ENCODE measurements at regions not wholly inside any gene's neighbourhood (a gene's known extent, or its start where the extent isn't known, plus 50 kb on each side); places are given as distances from the start of the nearest gene placed in this dataset.

DNA sequence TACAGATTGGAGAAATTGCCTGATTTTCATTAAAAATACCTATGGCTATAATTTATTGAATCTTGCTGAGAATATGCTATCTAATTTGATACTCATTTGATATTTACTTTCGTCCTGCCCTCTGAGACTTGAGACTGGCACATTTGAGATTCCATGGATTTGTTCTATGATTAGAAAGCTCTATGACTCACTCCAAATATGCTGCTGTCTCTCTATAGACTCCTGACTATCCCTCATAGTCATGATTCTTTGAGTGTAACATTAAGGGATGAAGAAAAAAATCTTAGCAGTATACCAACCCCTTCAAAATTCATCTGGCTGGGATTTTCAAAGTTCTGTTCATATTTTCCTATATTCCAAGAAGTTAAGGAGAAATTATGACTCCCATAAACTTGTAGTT is 191.9 kb downstream of the LRIG3 start:
- no peak overlapping the region for H3K9ac ChIP-seq
- no peak overlapping the region for H3K4me3 ChIP-seq (ENCODE audit: low read depth in 2 of 2, low read length in 1 of 2)
- WGBS (ENCODE audit: low lambda C conversion rate), result 0% methylated on average over 1 of the region's 1 CpG
- no peaks in the 10 kb centered on the region for H3K9me3 ChIP-seq
- no peaks in the 10 kb centered on the region for H3K27me3 ChIP-seq (ENCODE audit: insufficient read depth)
- H3F3A ChIP-seq (replicated peaks; ENCODE audit: insufficient read depth), result no peaks in the 10 kb centered on the region
- TF ChIP-seq TEAD4 (IDR thresholded peaks at IDR 0.05; ENCODE audit: borderline replicate concordance, insufficient read depth), result no peak
- TF ChIP-seq, protein P1, sequence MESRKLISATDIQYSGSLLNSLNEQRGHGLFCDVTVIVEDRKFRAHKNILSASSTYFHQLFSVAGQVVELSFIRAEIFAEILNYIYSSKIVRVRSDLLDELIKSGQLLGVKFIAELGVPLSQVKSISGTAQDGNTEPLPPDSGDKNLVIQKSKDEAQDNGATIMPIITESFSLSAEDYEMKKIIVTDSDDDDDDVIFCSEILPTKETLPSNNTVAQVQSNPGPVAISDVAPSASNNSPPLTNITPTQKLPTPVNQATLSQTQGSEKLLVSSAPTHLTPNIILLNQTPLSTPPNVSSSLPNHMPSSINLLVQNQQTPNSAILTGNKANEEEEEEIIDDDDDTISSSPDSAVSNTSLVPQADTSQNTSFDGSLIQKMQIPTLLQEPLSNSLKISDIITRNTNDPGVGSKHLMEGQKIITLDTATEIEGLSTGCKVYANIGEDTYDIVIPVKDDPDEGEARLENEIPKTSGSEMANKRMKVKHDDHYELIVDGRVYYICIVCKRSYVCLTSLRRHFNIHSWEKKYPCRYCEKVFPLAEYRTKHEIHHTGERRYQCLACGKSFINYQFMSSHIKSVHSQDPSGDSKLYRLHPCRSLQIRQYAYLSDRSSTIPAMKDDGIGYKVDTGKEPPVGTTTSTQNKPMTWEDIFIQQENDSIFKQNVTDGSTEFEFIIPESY (IDR thresholded peaks at IDR 0.05; ENCODE audit: borderline replicate concordance, low read depth), result no peak
- no peak for TF ChIP-seq SIN3A (IDR thresholded peaks at IDR 0.05; ENCODE audit: borderline replicate concordance, low read depth, low read length)
- TF ChIP-seq RAD21 (IDR thresholded peaks at IDR 0.05; ENCODE audit: low read length), result no peak
- TF ChIP-seq RFX5 (IDR thresholded peaks at IDR 0.05; ENCODE audit: low read length), result no peak
- TF ChIP-seq CHD2 (IDR thresholded peaks at IDR 0.05; ENCODE audit: low read length, partially characterized antibody), result no peak
- TF ChIP-seq EZH2phosphoT487 (IDR thresholded peaks at IDR 0.05; ENCODE audit: borderline replicate concordance, low read depth), result no peak
- no peak for TF ChIP-seq NFIC (IDR thresholded peaks at IDR 0.05; ENCODE audit: borderline replicate concordance)
- TF ChIP-seq, protein P2, sequence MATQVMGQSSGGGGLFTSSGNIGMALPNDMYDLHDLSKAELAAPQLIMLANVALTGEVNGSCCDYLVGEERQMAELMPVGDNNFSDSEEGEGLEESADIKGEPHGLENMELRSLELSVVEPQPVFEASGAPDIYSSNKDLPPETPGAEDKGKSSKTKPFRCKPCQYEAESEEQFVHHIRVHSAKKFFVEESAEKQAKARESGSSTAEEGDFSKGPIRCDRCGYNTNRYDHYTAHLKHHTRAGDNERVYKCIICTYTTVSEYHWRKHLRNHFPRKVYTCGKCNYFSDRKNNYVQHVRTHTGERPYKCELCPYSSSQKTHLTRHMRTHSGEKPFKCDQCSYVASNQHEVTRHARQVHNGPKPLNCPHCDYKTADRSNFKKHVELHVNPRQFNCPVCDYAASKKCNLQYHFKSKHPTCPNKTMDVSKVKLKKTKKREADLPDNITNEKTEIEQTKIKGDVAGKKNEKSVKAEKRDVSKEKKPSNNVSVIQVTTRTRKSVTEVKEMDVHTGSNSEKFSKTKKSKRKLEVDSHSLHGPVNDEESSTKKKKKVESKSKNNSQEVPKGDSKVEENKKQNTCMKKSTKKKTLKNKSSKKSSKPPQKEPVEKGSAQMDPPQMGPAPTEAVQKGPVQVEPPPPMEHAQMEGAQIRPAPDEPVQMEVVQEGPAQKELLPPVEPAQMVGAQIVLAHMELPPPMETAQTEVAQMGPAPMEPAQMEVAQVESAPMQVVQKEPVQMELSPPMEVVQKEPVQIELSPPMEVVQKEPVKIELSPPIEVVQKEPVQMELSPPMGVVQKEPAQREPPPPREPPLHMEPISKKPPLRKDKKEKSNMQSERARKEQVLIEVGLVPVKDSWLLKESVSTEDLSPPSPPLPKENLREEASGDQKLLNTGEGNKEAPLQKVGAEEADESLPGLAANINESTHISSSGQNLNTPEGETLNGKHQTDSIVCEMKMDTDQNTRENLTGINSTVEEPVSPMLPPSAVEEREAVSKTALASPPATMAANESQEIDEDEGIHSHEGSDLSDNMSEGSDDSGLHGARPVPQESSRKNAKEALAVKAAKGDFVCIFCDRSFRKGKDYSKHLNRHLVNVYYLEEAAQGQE (IDR thresholded peaks at IDR 0.05; ENCODE audit: low read depth, low read length), result no peak
- TF ChIP-seq IRF3 (IDR thresholded peaks at IDR 0.05; ENCODE audit: low read depth, low read length), result no peak
- H3K36me3 ChIP-seq (replicated peaks in 1 of 2; ENCODE audit: control insufficient read depth in 1 of 2, insufficient read depth in 2 of 2, low read length in 1 of 2), result no peaks in the 10 kb centered on the region
- H3K79me2 ChIP-seq (ENCODE audit: insufficient read depth), result no peaks in the 10 kb centered on the region
- H2AFZ ChIP-seq (ENCODE audit: low read depth), result no peak overlapping the region
- POLR2A ChIA-PET, result no interaction called here
- H4K20me1 ChIP-seq (ENCODE audit: insufficient read depth), result no peaks in the 10 kb centered on the region
- no peak for DNase-seq
- H3K4me1 ChIP-seq (ENCODE audit: control insufficient read depth in 1 of 2, insufficient read depth in 2 of 2, low read depth in 1 of 2, low read length in 1 of 2), result no peaks in the 10 kb centered on the region
- no peak overlapping the region for H3K27ac ChIP-seq (ENCODE audit: low read depth in 2 of 2, low read length in 1 of 2)
- H3K9me2 ChIP-seq, result no peaks in the 10 kb centered on the region
- CTCF ChIA-PET, result no interaction called here
- H3K4me2 ChIP-seq, result no peak overlapping the region

DNA sequence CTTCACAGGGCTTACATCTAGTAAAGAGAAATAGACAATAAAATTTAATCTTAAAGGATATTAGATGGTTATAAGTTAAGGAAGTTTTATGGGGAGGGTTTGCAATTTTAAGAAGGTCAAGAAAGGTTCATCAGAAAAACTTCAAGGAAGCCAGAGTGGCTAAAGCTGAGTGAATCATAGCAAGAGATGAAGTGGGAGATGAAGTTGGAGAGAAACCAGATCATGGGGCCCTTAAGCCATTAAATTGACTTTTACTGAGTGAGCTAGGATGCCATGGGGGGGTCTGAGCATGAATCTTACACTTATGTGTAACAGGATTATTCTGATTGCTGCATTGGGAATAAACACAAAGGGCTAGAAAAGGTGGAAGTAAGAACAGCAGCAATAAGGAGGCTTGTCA is 189.2 kb downstream of the LRIG3 start:
- Histone ChIP-seq H3K4me1 (ENCODE audit: control insufficient read depth in 1 of 2, insufficient read depth in 2 of 2, low read depth in 1 of 2, low read length in 1 of 2) (no peaks in the 10 kb centered on the region), H3K9me3 (no peaks in the 10 kb centered on the region), H3K9ac (no peak overlapping the region), H4K20me1 (ENCODE audit: insufficient read depth) (no peaks in the 10 kb centered on the region), H3K27me3 (ENCODE audit: insufficient read depth) (no peaks in the 10 kb centered on the region), H3F3A (replicated peaks; ENCODE audit: insufficient read depth) (no peaks in the 10 kb centered on the region), H3K27ac (ENCODE audit: low read depth in 2 of 2, low read length in 1 of 2) (no peak overlapping the region), H3K9me2 (no peaks in the 10 kb centered on the region), H3K36me3 (replicated peaks in 1 of 2; ENCODE audit: control insufficient read depth in 1 of 2, insufficient read depth in 2 of 2, low read length in 1 of 2) (no peaks in the 10 kb centered on the region), H3K79me2 (ENCODE audit: insufficient read depth) (no peaks in the 10 kb centered on the region), H2AFZ (ENCODE audit: low read depth) (no peak overlapping the region), H3K4me3 (ENCODE audit: low read depth in 2 of 2, low read length in 1 of 2) (no peak overlapping the region), H3K4me2 (no peak overlapping the region)
- ChIA-PET CTCF (no interaction called here), POLR2A (no interaction called here)
- no peak for DNase-seq
- TF ChIP-seq MAX (IDR thresholded peaks at IDR 0.05; ENCODE audit: low read depth) (no peak), CHD2 (IDR thresholded peaks at IDR 0.05; ENCODE audit: low read length, partially characterized antibody) (no peak), CTCF (IDR thresholded peaks at IDR 0.05) (no peak), MXI1 (IDR thresholded peaks at IDR 0.05; ENCODE audit: low read depth, low read length) (no peak), IRF3 (IDR thresholded peaks at IDR 0.05; ENCODE audit: low read depth, low read length) (no peak), EP300 (IDR thresholded peaks at IDR 0.05; ENCODE audit: borderline replicate concordance in 1 of 2, low read depth in 1 of 2, low read length in 1 of 2) (no peak), TEAD4 (IDR thresholded peaks at IDR 0.05; ENCODE audit: borderline replicate concordance, insufficient read depth) (no peak), JUND (IDR thresholded peaks at IDR 0.05) (no peak), RAD21 (IDR thresholded peaks at IDR 0.05; ENCODE audit: low read length) (no peak), GATA2 (CRISPR knock-in tag; IDR thresholded peaks at IDR 0.05) (no peak)
